ENCODE measurements at regions not wholly inside any gene's neighbourhood (a gene's known extent, or its start where the extent isn't known, plus 50 kb on each side); places are given as distances from the start of the nearest gene placed in this dataset.
A peak's percentile ranks its signal among the peaks of the same experiment; 100 is the strongest.

DNA sequence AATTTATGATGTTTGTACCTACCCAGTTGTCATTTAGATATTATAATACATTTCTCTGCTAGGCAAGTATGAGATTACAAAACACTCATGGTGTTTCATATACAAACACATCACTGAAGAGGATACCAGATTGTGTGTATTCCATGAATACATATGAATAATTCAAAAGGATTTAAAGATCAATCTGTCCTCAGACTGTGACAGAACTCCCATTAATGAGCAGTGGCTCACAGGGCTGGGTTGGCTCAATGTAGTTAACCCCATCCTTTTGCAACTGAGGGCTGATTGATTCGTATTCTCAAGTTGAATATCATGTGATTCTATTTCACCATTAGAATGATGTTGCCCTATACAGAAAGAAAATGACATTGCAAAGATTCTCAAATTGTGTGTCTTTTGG lies 79.6 kb upstream of the SPANXN2 start:
- ChIA-PET CTCF (no interaction called here), POLR2A (no interaction called here)
- H3K9me3 Mint-ChIP-seq (ENCODE audit: unreplicated experiment) = peaks cover 7% of the 10 kb centered on the region
- BruUV-seq (replicated peaks) = no TSS peak
- TF ChIP-seq, protein P1, sequence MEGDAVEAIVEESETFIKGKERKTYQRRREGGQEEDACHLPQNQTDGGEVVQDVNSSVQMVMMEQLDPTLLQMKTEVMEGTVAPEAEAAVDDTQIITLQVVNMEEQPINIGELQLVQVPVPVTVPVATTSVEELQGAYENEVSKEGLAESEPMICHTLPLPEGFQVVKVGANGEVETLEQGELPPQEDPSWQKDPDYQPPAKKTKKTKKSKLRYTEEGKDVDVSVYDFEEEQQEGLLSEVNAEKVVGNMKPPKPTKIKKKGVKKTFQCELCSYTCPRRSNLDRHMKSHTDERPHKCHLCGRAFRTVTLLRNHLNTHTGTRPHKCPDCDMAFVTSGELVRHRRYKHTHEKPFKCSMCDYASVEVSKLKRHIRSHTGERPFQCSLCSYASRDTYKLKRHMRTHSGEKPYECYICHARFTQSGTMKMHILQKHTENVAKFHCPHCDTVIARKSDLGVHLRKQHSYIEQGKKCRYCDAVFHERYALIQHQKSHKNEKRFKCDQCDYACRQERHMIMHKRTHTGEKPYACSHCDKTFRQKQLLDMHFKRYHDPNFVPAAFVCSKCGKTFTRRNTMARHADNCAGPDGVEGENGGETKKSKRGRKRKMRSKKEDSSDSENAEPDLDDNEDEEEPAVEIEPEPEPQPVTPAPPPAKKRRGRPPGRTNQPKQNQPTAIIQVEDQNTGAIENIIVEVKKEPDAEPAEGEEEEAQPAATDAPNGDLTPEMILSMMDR (IDR thresholded peaks at IDR 0.05; ENCODE audit: insufficient read depth in 1 of 2, low read depth in 1 of 2, low read length in 1 of 2, severe bottlenecking in 1 of 2, unreplicated experiment in 1 of 2) = no peak
- H3K27me3 Mint-ChIP-seq (ENCODE audit: insufficient read depth, unreplicated experiment) = no peaks in the 10 kb centered on the region
- no peak overlapping the region for H3K27ac Mint-ChIP-seq (ENCODE audit: unreplicated experiment)
- no peaks in the 10 kb centered on the region for H3K4me1 Mint-ChIP-seq (ENCODE audit: low read depth, unreplicated experiment)
- Histone ChIP-seq H3K4me3 (ENCODE audit: low read depth, low read length) (no peak overlapping the region), H3K36me3 (ENCODE audit: control insufficient read depth, insufficient read depth, low read length) (no peaks in the 10 kb centered on the region), H3K4me1 (no peaks in the 10 kb centered on the region), H3K9me3 (no peaks in the 10 kb centered on the region), H3K27me3 (replicated peaks; ENCODE audit: control insufficient read depth, insufficient read depth, low read length) (no peaks in the 10 kb centered on the region)
- DNase-seq = no peak
- intact Hi-C loops (cut with micrococcal nuclease; ENCODE audit: unreplicated experiment) = no loop called here
- no peaks in the 10 kb centered on the region for H3K36me3 Mint-ChIP-seq (ENCODE audit: insufficient read depth, unreplicated experiment)
- no peak overlapping the region for H3K4me3 Mint-ChIP-seq (ENCODE audit: unreplicated experiment)

DNA sequence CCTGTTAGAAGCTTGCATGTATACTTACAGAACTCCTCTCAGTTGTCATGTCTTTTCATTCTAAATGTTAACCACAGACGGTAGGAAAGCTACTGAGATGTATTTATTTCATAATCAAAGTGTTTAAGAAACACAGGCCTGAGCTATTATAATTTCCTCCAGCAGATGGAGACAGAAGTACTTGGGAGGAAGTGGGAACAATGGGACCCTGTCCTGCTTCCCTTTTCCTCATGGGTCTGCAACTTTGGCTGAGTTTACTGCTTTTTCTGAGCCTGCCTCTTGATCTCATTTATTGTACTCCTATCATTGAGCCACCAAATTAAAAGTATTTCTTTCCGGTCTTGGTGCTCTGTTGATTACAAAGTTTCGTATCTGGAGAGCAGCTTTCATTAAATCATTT lies 67.7 kb upstream of the SPANXN2 start:
- CTCF ChIA-PET = no interaction called here
- no peaks in the 10 kb centered on the region for H3K9me3 ChIP-seq
- POLR2A ChIA-PET = no interaction called here
- TF ChIP-seq, protein P1 (IDR thresholded peaks at IDR 0.05; ENCODE audit: insufficient read depth in 1 of 2, low read depth in 1 of 2, low read length in 1 of 2, severe bottlenecking in 1 of 2, unreplicated experiment in 1 of 2) = peak in 1 of 2 experiments; percentile 17
- H3K27me3 Mint-ChIP-seq (ENCODE audit: insufficient read depth, unreplicated experiment) = no peaks in the 10 kb centered on the region
- H3K36me3 ChIP-seq (ENCODE audit: control insufficient read depth, insufficient read depth, low read length) = no peaks in the 10 kb centered on the region
- H3K36me3 Mint-ChIP-seq (ENCODE audit: insufficient read depth, unreplicated experiment) = no peaks in the 10 kb centered on the region
- no peak overlapping the region for H3K4me3 ChIP-seq (ENCODE audit: low read depth, low read length)
- DNase-seq = peak in 1 of 2 experiments; percentile 1
- intact Hi-C loops (cut with micrococcal nuclease; ENCODE audit: unreplicated experiment) = no loop called here
- no peak overlapping the region for H3K4me3 Mint-ChIP-seq (ENCODE audit: unreplicated experiment)
- no peaks in the 10 kb centered on the region for H3K9me3 Mint-ChIP-seq (ENCODE audit: unreplicated experiment)
- H3K27ac Mint-ChIP-seq (ENCODE audit: unreplicated experiment) = no peak overlapping the region
- no TSS peak for BruUV-seq (replicated peaks)
- no peaks in the 10 kb centered on the region for H3K4me1 Mint-ChIP-seq (ENCODE audit: low read depth, unreplicated experiment)
- no peaks in the 10 kb centered on the region for H3K4me1 ChIP-seq
- no peaks in the 10 kb centered on the region for H3K27me3 ChIP-seq (replicated peaks; ENCODE audit: control insufficient read depth, insufficient read depth, low read length)

DNA sequence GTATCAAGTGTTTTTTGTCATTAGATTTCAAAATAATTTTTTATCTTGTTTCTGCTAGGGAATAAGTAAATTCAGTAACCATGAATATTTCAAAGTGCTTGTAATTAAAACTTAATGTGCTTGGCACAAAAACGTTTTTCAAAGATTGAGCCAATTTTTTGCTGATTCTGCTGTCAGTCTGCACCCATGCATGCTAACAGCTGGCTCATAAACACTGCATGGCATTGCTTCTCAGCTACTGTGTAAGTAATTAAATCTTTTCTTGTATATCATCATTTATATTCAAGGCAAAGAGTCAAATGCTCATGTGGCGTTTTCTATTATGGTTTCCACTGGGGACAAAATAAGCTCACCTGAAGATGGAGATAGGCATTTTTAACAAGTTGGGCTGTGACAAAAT lies 66.8 kb upstream of the SPANXN2 start:
- H3K9me3 ChIP-seq = no peaks in the 10 kb centered on the region

More for the DNA sequence above, 66.8 kb upstream of the SPANXN2 start:
- CTCF ChIA-PET = no interaction called here
- intact Hi-C loops (cut with micrococcal nuclease; ENCODE audit: unreplicated experiment) = no loop called here
- TF ChIP-seq, protein P1 (IDR thresholded peaks at IDR 0.05; ENCODE audit: insufficient read depth in 1 of 2, low read depth in 1 of 2, low read length in 1 of 2, severe bottlenecking in 1 of 2, unreplicated experiment in 1 of 2) = no peak
- H3K36me3 ChIP-seq (ENCODE audit: control insufficient read depth, insufficient read depth, low read length) = no peaks in the 10 kb centered on the region
- DNase-seq = no peak
- no peaks in the 10 kb centered on the region for H3K4me1 Mint-ChIP-seq (ENCODE audit: low read depth, unreplicated experiment)
- H3K27me3 ChIP-seq (replicated peaks; ENCODE audit: control insufficient read depth, insufficient read depth, low read length) = no peaks in the 10 kb centered on the region
- H3K4me1 ChIP-seq = no peaks in the 10 kb centered on the region
- H3K4me3 ChIP-seq (ENCODE audit: low read depth, low read length) = no peak overlapping the region
- H3K9me3 Mint-ChIP-seq (ENCODE audit: unreplicated experiment) = no peaks in the 10 kb centered on the region
- no peaks in the 10 kb centered on the region for H3K36me3 Mint-ChIP-seq (ENCODE audit: insufficient read depth, unreplicated experiment)
- no peak overlapping the region for H3K27ac Mint-ChIP-seq (ENCODE audit: unreplicated experiment)
- POLR2A ChIA-PET = no interaction called here
- H3K4me3 Mint-ChIP-seq (ENCODE audit: unreplicated experiment) = no peak overlapping the region
- no TSS peak for BruUV-seq (replicated peaks)
- H3K27me3 Mint-ChIP-seq (ENCODE audit: insufficient read depth, unreplicated experiment) = no peaks in the 10 kb centered on the region
